Calu3 (cell line): ENCODE measurements at regions not wholly inside any gene's neighbourhood (a gene's known extent, or its start where the extent isn't known, plus 50 kb on each side); places are given as distances from the start of the nearest gene placed in this dataset.

Experiments
- BruUV-seq: library from RNA; stranded (reverse); fragments of 400-500 nt; replicated peaks from 2 replicates; lab custom pipeline; 2021; lab: Mats Ljungman, UMichigan
- CTCF ChIA-PET: fragments of 300-600 bp; sonication (Branson Sonifier 250); formaldehyde crosslinking; loops from one replicate; lab custom pipeline; 2022; ENCODE audit warnings: antibody characterized with exemption; lab: Charles Lee
- DNase-seq: peaks from one replicate; pipeline ENCODE4 v3.0.0; 2022
- H3K27ac Mint-ChIP-seq: one replicate; pipeline ENCODE4 v1.8.0; 2022; ENCODE audit warnings: mixed read lengths; ENCODE audit not compliant: unreplicated experiment
- H3K27me3 Mint-ChIP-seq: one replicate; pipeline ENCODE4 v1.8.0; 2022; ENCODE audit warnings: mixed read lengths; ENCODE audit not compliant: unreplicated experiment
- H3K36me3 Mint-ChIP-seq: one replicate; pipeline ENCODE4 v1.8.0; 2022; ENCODE audit warnings: mild to moderate bottlenecking, moderate library complexity, mixed read lengths; ENCODE audit not compliant: insufficient read depth, unreplicated experiment
- H3K4me1 Mint-ChIP-seq: one replicate; pipeline ENCODE4 v1.8.0; 2022; ENCODE audit warnings: mild to moderate bottlenecking, low read depth, mixed read lengths; ENCODE audit not compliant: unreplicated experiment
- H3K4me3 Mint-ChIP-seq: one replicate; pipeline ENCODE4 v1.8.0; 2022; ENCODE audit warnings: mild to moderate bottlenecking, low read depth, moderate library complexity, mixed read lengths; ENCODE audit not compliant: unreplicated experiment
- H3K9me3 Mint-ChIP-seq: one replicate; pipeline ENCODE4 v1.8.0; 2022; ENCODE audit warnings: low read depth, mixed read lengths; ENCODE audit not compliant: unreplicated experiment
- intact Hi-C: fragments of 100-400 bp; cut with micrococcal nuclease; formaldehyde crosslinking; loops from one replicate; pipeline ENCODE4 v1.10.0; 2022; ENCODE audit not compliant: unreplicated experiment
- TF ChIP-seq, protein P1 (sequence below): fragments of 200-600 bp; IDR thresholded peaks from one replicate; pipeline ENCODE4 v1.8.0; 2022; ENCODE audit warnings: antibody characterized with exemption; ENCODE audit not compliant: unreplicated experiment

DNA sequence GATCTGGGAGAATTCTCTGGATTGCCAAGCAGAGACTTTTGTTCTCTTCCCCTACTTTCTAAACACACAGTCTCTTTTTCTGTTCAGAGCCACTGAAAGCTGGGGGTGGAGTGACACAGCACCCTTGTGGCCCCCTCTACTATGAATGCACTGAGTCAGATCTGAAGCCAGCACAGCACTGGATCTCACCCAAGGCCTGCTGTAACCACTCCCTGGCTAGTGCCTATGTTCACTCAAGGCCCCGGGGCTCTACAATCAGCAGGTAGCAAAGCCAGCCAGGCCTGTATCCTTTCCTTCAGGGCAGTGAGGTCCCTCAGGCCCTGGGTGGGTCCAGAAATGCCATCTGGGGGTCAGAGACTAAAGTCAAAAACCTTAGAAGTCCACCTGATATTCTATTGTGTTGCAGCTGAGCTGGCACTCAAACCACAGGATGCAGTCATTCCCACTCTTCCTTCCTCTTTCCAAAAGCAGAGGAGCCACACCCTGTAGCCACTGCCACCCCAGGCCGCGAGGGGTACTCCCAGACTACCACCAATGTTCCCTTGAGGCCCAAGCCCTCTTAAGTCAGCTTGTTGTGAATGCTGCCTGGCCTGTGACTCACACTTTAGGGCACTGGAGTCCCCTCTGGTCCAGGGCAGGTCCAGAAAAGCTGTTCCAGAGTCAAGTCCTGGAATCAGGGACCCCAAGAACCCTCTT lies 110.1 kb upstream of the RXFP2 start:
- peaks cover 10% of the 10 kb centered on the region for H3K4me1 Mint-ChIP-seq
- TF ChIP-seq, protein P1, sequence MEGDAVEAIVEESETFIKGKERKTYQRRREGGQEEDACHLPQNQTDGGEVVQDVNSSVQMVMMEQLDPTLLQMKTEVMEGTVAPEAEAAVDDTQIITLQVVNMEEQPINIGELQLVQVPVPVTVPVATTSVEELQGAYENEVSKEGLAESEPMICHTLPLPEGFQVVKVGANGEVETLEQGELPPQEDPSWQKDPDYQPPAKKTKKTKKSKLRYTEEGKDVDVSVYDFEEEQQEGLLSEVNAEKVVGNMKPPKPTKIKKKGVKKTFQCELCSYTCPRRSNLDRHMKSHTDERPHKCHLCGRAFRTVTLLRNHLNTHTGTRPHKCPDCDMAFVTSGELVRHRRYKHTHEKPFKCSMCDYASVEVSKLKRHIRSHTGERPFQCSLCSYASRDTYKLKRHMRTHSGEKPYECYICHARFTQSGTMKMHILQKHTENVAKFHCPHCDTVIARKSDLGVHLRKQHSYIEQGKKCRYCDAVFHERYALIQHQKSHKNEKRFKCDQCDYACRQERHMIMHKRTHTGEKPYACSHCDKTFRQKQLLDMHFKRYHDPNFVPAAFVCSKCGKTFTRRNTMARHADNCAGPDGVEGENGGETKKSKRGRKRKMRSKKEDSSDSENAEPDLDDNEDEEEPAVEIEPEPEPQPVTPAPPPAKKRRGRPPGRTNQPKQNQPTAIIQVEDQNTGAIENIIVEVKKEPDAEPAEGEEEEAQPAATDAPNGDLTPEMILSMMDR = no peak
- H3K27me3 Mint-ChIP-seq = no peaks in the 10 kb centered on the region
- no peak overlapping the region for H3K4me3 Mint-ChIP-seq
- intact Hi-C loops = no loop called here
- DNase-seq = no peak
- CTCF ChIA-PET = no interaction called here
- no peak overlapping the region for H3K27ac Mint-ChIP-seq
- H3K9me3 Mint-ChIP-seq = no peaks in the 10 kb centered on the region
- peaks cover 5% of the 10 kb centered on the region for H3K36me3 Mint-ChIP-seq
- no TSS peak for BruUV-seq

DNA sequence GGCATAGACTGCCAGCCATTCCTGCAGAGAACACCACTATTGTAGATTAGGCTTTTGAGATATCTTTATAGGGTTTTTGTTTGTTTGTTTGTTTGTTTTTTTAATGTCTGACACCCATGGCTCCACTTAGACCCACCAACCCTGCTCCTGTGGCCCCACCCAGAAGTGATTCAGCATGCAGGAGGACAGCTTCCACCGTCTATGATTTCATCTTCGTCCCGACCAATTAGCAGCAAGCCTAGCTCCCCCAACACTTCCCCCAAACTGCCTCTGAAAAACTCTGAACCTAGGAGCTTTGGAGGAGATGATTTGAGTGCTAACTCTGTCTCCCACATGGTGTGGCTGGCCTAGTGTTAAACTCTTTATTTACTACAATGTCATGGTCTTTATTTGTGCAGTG lies 108.3 kb upstream of the RXFP2 start:
- intact Hi-C loops = no loop called here
- BruUV-seq = no TSS peak
- Mint-ChIP-seq H3K4me3 (no peak overlapping the region), H3K27me3 (no peaks in the 10 kb centered on the region), H3K9me3 (peaks cover 3% of the 10 kb centered on the region), H3K27ac (no peak overlapping the region), H3K4me1 (peaks cover 10% of the 10 kb centered on the region), H3K36me3 (peaks cover 5% of the 10 kb centered on the region)
- CTCF ChIA-PET = no interaction called here
- DNase-seq = no peak
- TF ChIP-seq, protein P1 = no peak

DNA sequence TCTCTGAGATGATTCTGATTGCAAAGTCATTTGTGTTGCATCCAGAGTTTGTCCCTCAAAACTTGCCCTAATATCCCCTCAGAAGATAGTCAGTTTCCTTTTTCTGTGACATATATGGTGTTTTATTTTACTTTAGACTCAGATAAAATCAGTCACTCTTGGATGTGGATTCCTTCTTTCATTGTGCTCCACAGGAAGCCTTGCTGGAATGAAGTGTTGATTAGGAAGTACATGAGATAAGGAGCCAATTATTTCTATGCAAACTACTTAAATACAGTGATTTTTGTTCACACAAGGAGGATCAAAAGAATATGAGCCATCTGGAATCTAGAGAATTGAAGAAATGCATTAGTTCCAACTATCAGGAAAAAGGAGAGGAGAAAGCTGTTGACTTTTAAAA lies 107.6 kb upstream of the RXFP2 start:
- no peaks in the 10 kb centered on the region for H3K27me3 Mint-ChIP-seq
- DNase-seq = no peak
- H3K4me1 Mint-ChIP-seq = peaks cover 9% of the 10 kb centered on the region
- H3K9me3 Mint-ChIP-seq = peaks cover 4% of the 10 kb centered on the region
- intact Hi-C loops = no loop called here
- CTCF ChIA-PET = no interaction called here
- H3K36me3 Mint-ChIP-seq = peaks cover 5% of the 10 kb centered on the region
- H3K27ac Mint-ChIP-seq = no peak overlapping the region
- no peak overlapping the region for H3K4me3 Mint-ChIP-seq
- TF ChIP-seq, protein P1 = no peak
- no TSS peak for BruUV-seq

DNA sequence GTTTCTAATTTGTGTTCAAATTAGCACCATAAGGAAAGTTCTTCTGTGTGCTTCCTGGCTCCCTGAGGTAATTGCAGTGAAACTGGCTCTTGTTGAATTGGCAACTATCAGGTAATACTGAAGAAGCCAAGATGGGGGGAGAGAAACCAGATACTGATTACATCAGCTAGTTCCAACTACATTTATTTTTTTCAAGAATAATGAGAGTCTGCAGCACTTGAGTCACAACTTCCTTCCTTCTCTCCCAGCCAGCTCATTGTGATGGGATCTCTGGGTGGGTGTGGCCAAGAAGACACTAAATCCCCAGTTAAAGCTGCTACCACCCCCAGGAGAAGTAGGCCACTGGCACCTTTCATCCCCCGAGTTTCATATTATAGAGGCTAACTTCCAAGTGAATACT lies 100.7 kb upstream of the RXFP2 start:
- Mint-ChIP-seq H3K4me3 (no peak overlapping the region), H3K36me3 (no peaks in the 10 kb centered on the region), H3K27me3 (no peaks in the 10 kb centered on the region), H3K27ac (no peak overlapping the region), H3K4me1 (no peaks in the 10 kb centered on the region), H3K9me3 (peaks cover 9% of the 10 kb centered on the region)
- intact Hi-C loops = no loop called here
- CTCF ChIA-PET = no interaction called here
- BruUV-seq = no TSS peak
- TF ChIP-seq, protein P1 = no peak
- no peak for DNase-seq
